ENCODE measurements at regions not wholly inside any gene's neighbourhood (a gene's known extent, or its start where the extent isn't known, plus 50 kb on each side); places are given as distances from the start of the nearest gene placed in this dataset.
A peak's percentile ranks its signal among the peaks of the same experiment; 100 is the strongest.
"Not testable (repeated sequence)": the region's sequence is repeated elsewhere in the genome, so short reads cannot be mapped to it uniquely, and the experiment has no call there.

DNA sequence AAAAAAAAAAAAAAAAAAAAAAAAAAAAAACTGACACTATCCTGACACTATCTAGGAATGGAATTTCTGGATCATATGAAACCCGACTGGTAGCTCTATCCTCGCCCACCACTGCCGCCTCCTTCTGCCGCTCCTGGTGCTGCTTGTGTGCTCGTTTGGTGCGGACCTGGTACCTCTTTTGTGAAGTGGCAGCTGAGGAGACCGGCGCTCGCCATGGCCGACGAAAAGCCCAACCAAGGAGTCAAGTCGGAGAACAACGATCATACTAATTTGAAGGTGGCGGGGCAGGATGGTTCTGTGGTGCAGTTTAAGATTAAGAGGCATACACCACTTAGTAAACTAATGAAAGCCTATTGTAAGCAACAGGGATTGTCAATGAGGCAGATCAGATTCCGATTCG lies 130.6 kb downstream of the SEPTIN14 start:
- Histone ChIP-seq H3K4me1 (no peaks in the 10 kb centered on the region), H3K36me3 (no peaks in the 10 kb centered on the region), H3K27ac (no peak overlapping the region), H3K27me3 (no peaks in the 10 kb centered on the region), H3K9me3 (no peaks in the 10 kb centered on the region), H3K4me3 (no peak overlapping the region)
- 86 to 96% methylated on average over 10 to 11 of the region's 16 CpGs for WGBS, 2 donors (ENCODE audit: low coverage in 1 of 2)
- ATAC-seq: no peak
- no peak for TF ChIP-seq POLR2A (IDR thresholded peaks at IDR 0.05)
- no peak for TF ChIP-seq EP300 (IDR thresholded peaks at IDR 0.05)
- TF ChIP-seq, protein P1, sequence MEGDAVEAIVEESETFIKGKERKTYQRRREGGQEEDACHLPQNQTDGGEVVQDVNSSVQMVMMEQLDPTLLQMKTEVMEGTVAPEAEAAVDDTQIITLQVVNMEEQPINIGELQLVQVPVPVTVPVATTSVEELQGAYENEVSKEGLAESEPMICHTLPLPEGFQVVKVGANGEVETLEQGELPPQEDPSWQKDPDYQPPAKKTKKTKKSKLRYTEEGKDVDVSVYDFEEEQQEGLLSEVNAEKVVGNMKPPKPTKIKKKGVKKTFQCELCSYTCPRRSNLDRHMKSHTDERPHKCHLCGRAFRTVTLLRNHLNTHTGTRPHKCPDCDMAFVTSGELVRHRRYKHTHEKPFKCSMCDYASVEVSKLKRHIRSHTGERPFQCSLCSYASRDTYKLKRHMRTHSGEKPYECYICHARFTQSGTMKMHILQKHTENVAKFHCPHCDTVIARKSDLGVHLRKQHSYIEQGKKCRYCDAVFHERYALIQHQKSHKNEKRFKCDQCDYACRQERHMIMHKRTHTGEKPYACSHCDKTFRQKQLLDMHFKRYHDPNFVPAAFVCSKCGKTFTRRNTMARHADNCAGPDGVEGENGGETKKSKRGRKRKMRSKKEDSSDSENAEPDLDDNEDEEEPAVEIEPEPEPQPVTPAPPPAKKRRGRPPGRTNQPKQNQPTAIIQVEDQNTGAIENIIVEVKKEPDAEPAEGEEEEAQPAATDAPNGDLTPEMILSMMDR (IDR thresholded peaks at IDR 0.05): no peak

DNA sequence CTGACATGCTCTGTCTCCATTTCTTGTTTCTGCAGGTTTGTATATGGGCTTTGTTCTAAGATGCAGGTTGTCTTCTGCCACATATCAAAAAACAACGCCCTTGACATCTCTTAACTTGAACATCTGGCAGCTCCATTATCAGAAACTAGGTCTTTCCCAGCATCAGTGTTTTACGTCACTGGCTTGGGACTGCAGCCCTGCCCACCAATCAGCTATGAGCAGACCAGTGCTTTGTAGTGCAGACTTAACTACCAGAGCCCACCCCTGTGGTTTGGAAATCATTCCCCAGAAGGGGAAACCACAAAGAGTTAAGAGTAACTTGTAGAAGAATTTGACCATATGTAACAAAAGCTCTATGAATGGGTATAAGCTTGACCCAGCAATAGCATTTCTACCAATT lies 132.4 kb downstream of the SEPTIN14 start:
- no peak for ATAC-seq
- no peaks in the 10 kb centered on the region for H3K9me3 ChIP-seq

DNA sequence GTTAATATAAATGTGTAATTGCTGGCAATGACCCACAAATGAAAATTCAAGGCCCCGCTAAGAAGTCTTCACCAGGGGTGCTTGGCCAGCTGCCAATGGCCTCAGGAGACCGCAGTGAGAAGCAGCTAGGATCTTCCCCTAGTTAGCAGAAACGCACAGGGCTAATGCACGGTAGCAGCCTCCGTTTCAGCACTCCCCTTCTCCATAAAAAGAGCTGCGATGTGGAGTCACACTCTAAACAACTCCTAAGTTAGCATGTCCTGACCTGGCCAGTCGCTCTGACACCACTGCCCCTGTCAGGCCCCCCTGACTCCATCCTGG lies 139.0 kb downstream of the SEPTIN14 start:
- no peak overlapping the region for H3K4me3 ChIP-seq
- no peak overlapping the region for H3K27ac ChIP-seq
- no peaks in the 10 kb centered on the region for H3K27me3 ChIP-seq
- no peak for ATAC-seq
- 0 to 23% methylated on average over 1 to 5 of the region's 7 CpGs for WGBS, 2 donors (ENCODE audit: low coverage in 1 of 2)
- no peaks in the 10 kb centered on the region for H3K36me3 ChIP-seq
- TF ChIP-seq POLR2A (IDR thresholded peaks at IDR 0.05): no peak
- no peak for TF ChIP-seq POLR2AphosphoS5 (IDR thresholded peaks at IDR 0.05)
- no peaks in the 10 kb centered on the region for H3K4me1 ChIP-seq
- no peaks in the 10 kb centered on the region for H3K9me3 ChIP-seq

More for the DNA sequence above, 132.4 kb downstream of the SEPTIN14 start:
- Histone ChIP-seq H3K4me3 (no peak overlapping the region), H3K36me3 (no peaks in the 10 kb centered on the region), H3K27ac (no peak overlapping the region), H3K4me1 (no peaks in the 10 kb centered on the region), H3K27me3 (no peaks in the 10 kb centered on the region)
- TF ChIP-seq POLR2AphosphoS5 (IDR thresholded peaks at IDR 0.05) (no peak), POLR2A (IDR thresholded peaks at IDR 0.05) (no peak), EP300 (IDR thresholded peaks at IDR 0.05) (no peak)
- TF ChIP-seq, protein P1 (IDR thresholded peaks at IDR 0.05): no peak
- WGBS, 2 donors (ENCODE audit: low coverage in 1 of 2): 87% methylated on average over 2 of the region's 2 CpGs; no CpG with 5 or more reads in 1 of the 2 donors

DNA sequence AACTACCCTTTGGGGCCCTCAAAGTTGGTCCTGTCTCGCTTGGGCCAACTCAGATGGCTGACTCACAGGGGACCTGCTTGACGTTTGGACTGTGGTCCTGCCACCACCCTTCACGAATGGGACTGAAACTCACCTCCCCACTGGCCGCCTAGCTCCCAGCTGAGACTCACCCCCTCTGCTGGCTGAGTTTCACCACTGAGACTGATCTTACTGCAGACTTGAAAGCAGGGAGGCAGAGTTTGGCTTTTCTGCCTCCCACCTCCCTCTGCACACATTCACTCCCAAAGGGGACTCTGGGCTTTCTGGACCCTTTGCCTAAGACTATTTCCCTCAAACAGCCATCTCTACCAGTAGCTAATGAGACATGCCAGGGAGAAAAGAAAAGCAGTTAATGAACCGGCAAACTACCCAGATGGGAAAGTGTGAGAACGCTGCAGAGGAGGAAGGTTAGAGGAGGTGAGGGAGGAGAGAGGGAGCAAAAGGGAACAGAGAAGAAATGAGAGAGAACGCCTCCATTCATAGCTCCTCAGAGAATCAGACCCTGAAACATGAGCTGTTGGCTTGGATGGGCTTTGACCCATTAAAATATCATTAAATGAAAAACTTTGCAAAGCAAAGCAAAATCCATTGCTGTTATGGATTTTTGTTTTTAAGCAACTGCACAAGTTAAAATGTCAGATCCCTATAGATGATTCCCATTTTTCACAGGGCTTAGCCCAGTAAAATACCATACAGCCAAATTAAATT lies 139.5 kb downstream of the SEPTIN14 start:
- 16% methylated on average over 5 of the region's 7 CpGs; no CpG with 5 or more reads in 1 of the 2 donors for WGBS, 2 donors (ENCODE audit: low coverage in 1 of 2)
- not testable (repeated sequence) for H3K4me1 ChIP-seq, H3K9me3 ChIP-seq, H3K36me3 ChIP-seq, H3K27ac ChIP-seq, H3K27me3 ChIP-seq, H3K4me3 ChIP-seq
- TF ChIP-seq, protein P1 (IDR thresholded peaks at IDR 0.05): peak in 1 of 4 experiments; percentile 18
- peak; percentile 67 for ATAC-seq

DNA sequence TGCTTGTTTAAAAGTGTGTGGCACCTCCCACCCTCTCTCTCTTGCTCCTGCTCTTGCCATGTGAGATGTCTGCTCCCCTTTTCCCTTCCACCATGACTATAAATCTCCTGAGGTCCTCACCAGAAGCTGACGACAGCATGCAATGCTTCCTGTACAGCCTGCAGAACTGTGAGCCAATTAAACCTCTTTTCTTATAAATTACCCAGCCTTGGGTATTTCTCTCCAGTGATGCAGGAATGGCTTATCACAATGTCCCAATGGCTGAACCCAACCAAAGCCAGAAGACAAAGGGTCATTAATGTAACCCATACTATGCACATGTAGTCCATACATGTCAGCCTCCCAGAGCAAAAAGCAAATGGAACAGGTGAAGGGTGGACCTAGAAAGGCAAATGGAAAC lies 141.5 kb downstream of the SEPTIN14 start:
- ATAC-seq, H3K27ac ChIP-seq, H3K27me3 ChIP-seq, H3K9me3 ChIP-seq, H3K4me3 ChIP-seq, H3K36me3 ChIP-seq, H3K4me1 ChIP-seq: not testable (repeated sequence)
- WGBS, 2 donors (ENCODE audit: low coverage in 1 of 2): 80% methylated on average over 1 of the region's 1 CpG; no CpG with 5 or more reads in 1 of the 2 donors

DNA sequence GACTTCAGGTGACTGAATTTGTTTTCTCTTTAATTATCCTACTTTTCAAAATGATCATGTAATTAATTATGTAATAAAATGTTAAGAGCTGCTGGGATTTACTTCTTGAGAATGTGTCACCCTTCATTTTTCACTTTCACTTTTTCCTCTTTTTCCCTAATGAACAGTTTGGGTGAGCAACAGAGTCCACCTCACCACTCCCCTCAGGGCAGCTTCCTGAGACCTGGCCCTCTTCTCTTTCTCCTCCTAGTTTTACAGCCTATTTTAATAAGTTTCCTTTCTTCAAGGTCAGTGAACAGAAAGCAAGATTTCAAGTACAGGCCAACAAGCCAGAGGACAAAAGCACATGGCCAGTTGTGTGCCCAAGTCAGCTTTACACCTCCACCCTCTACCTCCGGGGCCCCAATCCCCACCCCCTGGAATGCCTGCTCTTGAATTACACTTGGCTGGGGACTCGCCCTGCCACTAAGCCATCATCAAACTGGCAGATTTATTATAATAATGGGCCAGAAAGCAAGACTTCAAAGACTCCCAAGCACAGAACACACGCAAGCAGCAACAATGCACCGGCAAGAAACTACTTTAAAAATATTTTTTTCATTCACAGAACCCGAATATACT lies 143.1 kb upstream of the VOPP1 start:
- H3K36me3 ChIP-seq, ATAC-seq, H3K9me3 ChIP-seq, H3K27ac ChIP-seq, H3K4me3 ChIP-seq, H3K27me3 ChIP-seq, H3K4me1 ChIP-seq: not testable (repeated sequence)
- WGBS, 2 donors (ENCODE audit: low coverage in 1 of 2): 47 to 78% methylated on average over 3 to 4 of the region's 5 CpGs

DNA sequence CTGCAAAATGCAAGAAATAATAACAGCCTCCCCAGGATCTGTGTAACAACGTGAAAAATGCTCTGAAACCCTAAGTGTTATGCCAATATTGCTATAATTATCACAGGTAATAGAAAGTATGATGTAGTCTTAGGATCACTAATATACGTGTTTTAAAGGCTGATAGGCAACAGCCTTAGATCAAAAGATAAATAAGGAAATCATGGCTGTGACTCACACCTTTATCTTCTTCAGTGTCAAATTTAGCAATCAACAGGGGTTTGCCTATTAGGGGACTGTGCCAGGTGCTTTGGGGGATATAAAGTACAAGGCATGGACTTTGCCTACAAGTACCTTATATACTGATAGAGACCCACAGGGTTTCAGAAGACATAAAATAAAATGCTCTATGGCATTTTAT lies 142.1 kb upstream of the VOPP1 start:
- H3K27me3 ChIP-seq, H3K36me3 ChIP-seq, H3K4me3 ChIP-seq, H3K4me1 ChIP-seq, ATAC-seq, H3K9me3 ChIP-seq, H3K27ac ChIP-seq: not testable (repeated sequence)
- WGBS, 2 donors (ENCODE audit: low coverage in 1 of 2): 74 to 75% methylated on average over 1 to 2 of the region's 2 CpGs

DNA sequence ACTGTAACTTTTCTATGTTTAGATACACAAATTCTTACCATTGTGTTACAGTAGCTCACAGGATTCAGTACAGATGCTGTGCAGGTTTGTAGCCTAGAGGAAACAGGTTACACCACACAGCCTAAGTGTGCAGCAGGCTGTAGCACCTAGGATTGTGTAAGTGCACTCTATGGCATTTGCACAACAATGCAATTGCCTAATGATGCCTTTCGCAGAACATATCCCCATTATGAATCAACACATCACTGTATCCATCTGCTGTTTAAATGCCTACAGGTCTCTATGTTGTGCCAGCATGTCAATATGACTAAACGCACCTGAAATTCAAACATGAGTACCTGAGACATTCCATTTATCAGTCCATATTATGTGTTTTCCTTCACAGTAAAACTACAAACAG lies 138.0 kb upstream of the VOPP1 start:
- H3K27ac ChIP-seq, H3K36me3 ChIP-seq, H3K4me1 ChIP-seq, H3K4me3 ChIP-seq, ATAC-seq, H3K9me3 ChIP-seq, H3K27me3 ChIP-seq: not testable (repeated sequence)
- WGBS, 2 donors (ENCODE audit: low coverage in 1 of 2): 91 to 100% methylated on average over 1 to 2 of the region's 2 CpGs

DNA sequence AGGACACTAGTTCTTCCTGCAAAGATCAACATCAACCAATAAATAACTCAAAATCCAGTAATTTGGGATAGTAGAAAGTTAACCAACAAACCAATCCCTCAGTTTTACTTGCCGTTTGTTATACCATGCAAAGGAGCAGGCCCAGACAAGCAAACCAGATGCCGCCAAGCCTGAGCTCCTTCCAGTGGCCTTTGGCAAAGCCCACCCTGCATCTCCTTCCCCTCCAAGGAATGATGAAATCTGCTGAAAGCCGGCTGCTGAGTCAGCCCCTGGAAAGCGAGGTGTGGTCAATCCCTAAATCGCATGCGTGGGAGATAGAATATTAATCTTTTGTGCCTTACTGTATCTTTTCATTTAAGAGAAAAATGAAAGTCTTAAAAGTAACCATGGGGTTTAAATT lies 135.7 kb upstream of the VOPP1 start:
- not testable (repeated sequence) for H3K27me3 ChIP-seq, H3K9me3 ChIP-seq, H3K36me3 ChIP-seq, H3K4me1 ChIP-seq, H3K4me3 ChIP-seq, ATAC-seq, H3K27ac ChIP-seq
- 54 to 76% methylated on average over 4 to 5 of the region's 6 CpGs for WGBS, 2 donors (ENCODE audit: low coverage in 1 of 2)

DNA sequence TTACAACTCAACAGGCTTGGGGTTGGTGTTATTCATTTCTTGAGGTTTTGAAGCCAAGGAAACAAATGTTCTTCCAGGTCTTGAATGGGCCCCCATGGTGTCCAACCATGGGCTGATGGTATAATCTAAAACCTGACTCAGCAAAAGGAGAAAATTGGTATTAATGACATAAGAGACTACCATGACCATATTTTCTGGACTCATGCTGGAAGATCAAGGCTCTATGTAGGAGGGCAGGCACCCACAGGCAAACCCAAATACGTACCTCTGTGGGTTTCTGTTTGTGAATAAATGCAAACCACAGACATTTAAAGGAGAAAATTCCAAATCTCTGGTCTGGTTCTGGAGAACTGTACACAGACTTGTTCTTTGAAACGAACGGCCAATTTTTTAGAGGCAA lies 135.1 kb upstream of the VOPP1 start:
- not testable (repeated sequence) for H3K4me3 ChIP-seq, ATAC-seq, H3K4me1 ChIP-seq, H3K27ac ChIP-seq, H3K9me3 ChIP-seq, H3K36me3 ChIP-seq, H3K27me3 ChIP-seq
- 60% methylated on average over 1 of the region's 3 CpGs; no CpG with 5 or more reads in 1 of the 2 donors for WGBS, 2 donors (ENCODE audit: low coverage in 1 of 2)
